ENCODE measurements at regions not wholly inside any gene's neighbourhood (a gene's known extent, or its start where the extent isn't known, plus 50 kb on each side); places are given as distances from the start of the nearest gene placed in this dataset.

GRCh38 chr10:56881218-56881617 is 520.2 kb upstream of the ZWINT start:
- TF ChIP-seq, protein P1, sequence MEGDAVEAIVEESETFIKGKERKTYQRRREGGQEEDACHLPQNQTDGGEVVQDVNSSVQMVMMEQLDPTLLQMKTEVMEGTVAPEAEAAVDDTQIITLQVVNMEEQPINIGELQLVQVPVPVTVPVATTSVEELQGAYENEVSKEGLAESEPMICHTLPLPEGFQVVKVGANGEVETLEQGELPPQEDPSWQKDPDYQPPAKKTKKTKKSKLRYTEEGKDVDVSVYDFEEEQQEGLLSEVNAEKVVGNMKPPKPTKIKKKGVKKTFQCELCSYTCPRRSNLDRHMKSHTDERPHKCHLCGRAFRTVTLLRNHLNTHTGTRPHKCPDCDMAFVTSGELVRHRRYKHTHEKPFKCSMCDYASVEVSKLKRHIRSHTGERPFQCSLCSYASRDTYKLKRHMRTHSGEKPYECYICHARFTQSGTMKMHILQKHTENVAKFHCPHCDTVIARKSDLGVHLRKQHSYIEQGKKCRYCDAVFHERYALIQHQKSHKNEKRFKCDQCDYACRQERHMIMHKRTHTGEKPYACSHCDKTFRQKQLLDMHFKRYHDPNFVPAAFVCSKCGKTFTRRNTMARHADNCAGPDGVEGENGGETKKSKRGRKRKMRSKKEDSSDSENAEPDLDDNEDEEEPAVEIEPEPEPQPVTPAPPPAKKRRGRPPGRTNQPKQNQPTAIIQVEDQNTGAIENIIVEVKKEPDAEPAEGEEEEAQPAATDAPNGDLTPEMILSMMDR (conservative IDR thresholded peaks at IDR 0.05): no peak
- TF ChIP-seq ZFX (IDR thresholded peaks at IDR 0.05): no peak
